ENCODE measurements at regions not wholly inside any gene's neighbourhood (a gene's known extent, or its start where the extent isn't known, plus 50 kb on each side); places are given as distances from the start of the nearest gene placed in this dataset.

- H3K4me1 ChIP-seq (ENCODE audit: insufficient read depth, low read length) = no peaks in the 10 kb centered on the region
- no peaks in the 10 kb centered on the region for H3K9me3 ChIP-seq (ENCODE audit: control insufficient read depth in 1 of 2, insufficient read depth in 1 of 2, low read length in 2 of 2)
- ChIA-PET CTCF (no interaction called here), POLR2A (no interaction called here)
- no peaks in the 10 kb centered on the region for H3K36me3 Mint-ChIP-seq (ENCODE audit: low read depth)
- H3K36me3 ChIP-seq (ENCODE audit: insufficient read depth, low read length) = no peaks in the 10 kb centered on the region
- intact Hi-C loops (cut with DNase I, micrococcal nuclease) = no loop called here
- H3K4me1 Mint-ChIP-seq (ENCODE audit: low read depth) = no peaks in the 10 kb centered on the region
- no peak overlapping the region for H3K27ac Mint-ChIP-seq
- peaks cover 2% of the 10 kb centered on the region for H3K9me3 Mint-ChIP-seq
- ATAC-seq (ENCODE audit: poor library complexity) (no peak), DNase-seq (no peak)
- no peaks in the 10 kb centered on the region for H3K27me3 ChIP-seq (ENCODE audit: control insufficient read depth in 1 of 2, insufficient read depth in 2 of 2, low read length in 2 of 2)
- no peak for TF ChIP-seq CTCF (IDR thresholded peaks at IDR 0.05)
- no peak overlapping the region for H3K27ac ChIP-seq (ENCODE audit: low read depth in 1 of 2, low read length in 2 of 2)
- no peak overlapping the region for H3K4me3 Mint-ChIP-seq
- no peaks in the 10 kb centered on the region for H3K27me3 Mint-ChIP-seq
- H3K4me3 ChIP-seq (ENCODE audit: low read length) = no peak overlapping the region
These were observed 435.2 kb upstream of the SEMA3D start for GRCh38 chr7:85622059-85622458.

GRCh38 chr7:85620936-85621685 lies 434.3 kb upstream of the SEMA3D start:
- no peaks in the 10 kb centered on the region for H3K9me3 ChIP-seq (ENCODE audit: control insufficient read depth in 1 of 2, insufficient read depth in 1 of 2, low read length in 2 of 2)
- Mint-ChIP-seq H3K9me3 (peaks cover 2% of the 10 kb centered on the region), H3K36me3 (ENCODE audit: low read depth) (no peaks in the 10 kb centered on the region), H3K4me1 (ENCODE audit: low read depth) (no peaks in the 10 kb centered on the region), H3K27me3 (no peaks in the 10 kb centered on the region), H3K27ac (no peak overlapping the region), H3K4me3 (no peak overlapping the region)
- intact Hi-C loops (cut with DNase I, micrococcal nuclease) = no loop called here
- H3K27ac ChIP-seq (ENCODE audit: low read depth in 1 of 2, low read length in 2 of 2) = no peak overlapping the region
- no peaks in the 10 kb centered on the region for H3K27me3 ChIP-seq (ENCODE audit: control insufficient read depth in 1 of 2, insufficient read depth in 2 of 2, low read length in 2 of 2)
- DNase-seq = no peak
- ATAC-seq (ENCODE audit: poor library complexity) = no peak
- no peak overlapping the region for H3K4me3 ChIP-seq (ENCODE audit: low read length)
- TF ChIP-seq CTCF (IDR thresholded peaks at IDR 0.05) = no peak
- POLR2A ChIA-PET = no interaction called here
- H3K4me1 ChIP-seq (ENCODE audit: insufficient read depth, low read length) = no peaks in the 10 kb centered on the region
- CTCF ChIA-PET = no interaction called here
- no peaks in the 10 kb centered on the region for H3K36me3 ChIP-seq (ENCODE audit: insufficient read depth, low read length)

- H3K4me1 Mint-ChIP-seq (ENCODE audit: low read depth) = no peaks in the 10 kb centered on the region
- no peak overlapping the region for H3K4me3 Mint-ChIP-seq
- no peaks in the 10 kb centered on the region for H3K36me3 Mint-ChIP-seq (ENCODE audit: low read depth)
- no peaks in the 10 kb centered on the region for H3K27me3 Mint-ChIP-seq
- peaks cover 2% of the 10 kb centered on the region for H3K9me3 Mint-ChIP-seq
- no peaks in the 10 kb centered on the region for H3K4me1 ChIP-seq (ENCODE audit: insufficient read depth, low read length)
- intact Hi-C loops (cut with DNase I, micrococcal nuclease) = no loop called here
- peaks cover 0 to 6% of the 10 kb centered on the region in 2 experiments for H3K9me3 ChIP-seq (ENCODE audit: control insufficient read depth in 1 of 2, insufficient read depth in 1 of 2, low read length in 2 of 2)
- no peaks in the 10 kb centered on the region for H3K36me3 ChIP-seq (ENCODE audit: insufficient read depth, low read length)
- TF ChIP-seq CTCF (IDR thresholded peaks at IDR 0.05) = no peak
- ATAC-seq (ENCODE audit: poor library complexity) = no peak
- H3K4me3 ChIP-seq (ENCODE audit: low read length) = no peak overlapping the region
- no peak for DNase-seq
- POLR2A ChIA-PET = no interaction called here
- CTCF ChIA-PET = no interaction called here
- no peak overlapping the region for H3K27ac ChIP-seq (ENCODE audit: low read depth in 1 of 2, low read length in 2 of 2)
- H3K27ac Mint-ChIP-seq = no peak overlapping the region
- H3K27me3 ChIP-seq (ENCODE audit: control insufficient read depth in 1 of 2, insufficient read depth in 2 of 2, low read length in 2 of 2) = no peaks in the 10 kb centered on the region
These were observed 432.4 kb upstream of the SEMA3D start for GRCh38 chr7:85619236-85619635.

Data from CD4-positive, alpha-beta T cell (primary cell).